T-helper 2 cell treated with Interferon-gamma antibody and Interleukin-4, amounts not matched to agents 100 ng/mL and 5 ng/mL, for 36 hours (primary cell): ENCODE measurements at regions not wholly inside any gene's neighbourhood (a gene's known extent, or its start where the extent isn't known, plus 50 kb on each side); places are given as distances from the start of the nearest gene placed in this dataset.

Source experiments
- intact Hi-C: fragments of 100-400 bp; cut with micrococcal nuclease; formaldehyde crosslinking; loops from one replicate; pipeline ENCODE4 v1.15.1; 2023

DNA sequence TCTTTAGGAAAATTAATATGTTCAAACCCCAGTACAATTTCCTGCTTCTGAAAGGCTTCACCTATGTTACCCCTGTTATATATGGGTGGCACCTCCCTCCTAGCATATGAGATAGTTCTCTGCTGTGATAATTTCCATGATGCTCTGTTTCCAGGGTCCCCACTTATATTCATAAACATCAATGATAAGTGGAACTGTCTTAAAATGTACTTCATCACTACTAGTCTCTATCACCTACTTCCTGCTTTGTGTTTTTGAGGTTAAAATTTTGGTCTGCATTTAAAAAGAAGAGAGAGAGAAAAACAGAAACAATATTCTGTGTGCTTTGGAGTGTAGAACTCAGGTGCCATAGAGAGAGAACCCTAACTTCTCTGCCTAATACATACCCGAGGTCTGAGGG lies 234.7 kb downstream of the HTR1A start:
- intact Hi-C loops, result loop anchor here (5.0 kb wide), 1 partner anchor 35 kb away; no protein-coding TSS in a partner anchor

GRCh38 chr5:63726496-63726895 lies 235.7 kb downstream of the HTR1A start:
- intact Hi-C loops, result loop anchor here (5.0 kb wide), 1 partner anchor 36 kb away; no protein-coding TSS in a partner anchor

DNA sequence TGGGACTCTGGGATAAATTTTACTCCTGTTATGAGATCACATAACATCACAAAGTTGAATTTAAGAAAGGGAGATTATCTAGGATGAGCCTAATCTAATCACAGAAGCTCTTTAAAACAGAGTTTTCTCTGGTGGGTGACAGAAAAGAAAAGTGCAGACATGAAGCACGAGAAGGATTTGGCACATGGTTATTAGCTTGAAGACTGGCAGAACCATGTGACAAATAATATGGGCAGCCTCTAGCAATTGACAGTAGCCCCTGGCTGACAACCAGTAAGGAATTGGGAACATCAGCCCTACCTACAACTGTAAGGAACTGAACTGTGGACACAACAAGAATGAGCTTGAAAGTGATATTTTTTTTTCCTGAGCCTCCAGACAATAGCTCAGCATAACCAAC lies 243.1 kb downstream of the HTR1A start:
- intact Hi-C loops, result no loop called here

GRCh38 chr5:63700241-63700640 lies 262.0 kb downstream of the HTR1A start:
- intact Hi-C loops, result no loop called here

DNA sequence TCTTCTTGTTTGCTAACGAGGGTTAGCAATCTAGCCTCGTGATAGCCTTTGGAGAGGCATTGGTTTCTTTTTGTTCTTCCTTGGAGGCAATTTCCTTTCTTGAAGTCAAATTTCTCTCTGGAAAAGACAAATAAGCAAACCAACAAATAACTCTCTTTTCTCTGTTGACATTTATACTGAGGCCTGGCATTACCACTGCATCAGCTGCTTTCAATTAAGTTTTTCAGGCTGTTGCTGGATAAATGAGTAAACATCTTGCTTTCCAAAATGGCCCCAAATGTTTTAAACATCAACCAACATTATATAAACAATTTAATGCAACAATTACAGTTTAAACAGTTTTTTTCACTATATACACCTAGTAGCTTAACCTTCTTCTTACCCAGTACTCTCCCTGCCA lies 264.4 kb downstream of the HTR1A start:
- intact Hi-C loops, result no loop called here

DNA sequence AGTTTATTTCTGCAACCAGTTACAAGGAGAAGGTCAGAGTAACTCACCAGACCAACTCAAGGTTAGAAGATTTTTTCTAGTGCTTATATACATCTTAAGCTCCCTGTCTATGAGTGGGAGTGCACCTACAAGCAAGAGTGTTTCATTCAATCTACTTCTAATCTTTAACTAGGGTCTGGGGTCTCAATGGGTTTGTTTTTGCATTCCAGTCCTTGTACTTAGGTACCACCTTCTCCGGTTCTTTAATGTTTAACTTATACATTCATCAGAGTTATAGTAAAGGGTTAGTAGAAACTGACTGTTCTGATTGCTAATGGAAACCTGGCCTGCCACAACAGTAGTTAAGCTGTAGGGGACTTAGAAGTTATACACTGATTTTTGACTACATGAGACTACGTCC lies 271.7 kb downstream of the HTR1A start:
- intact Hi-C loops, result no loop called here

GRCh38 chr5:63687854-63688516 lies 274.3 kb downstream of the HTR1A start:
- intact Hi-C loops, result loop anchor here (1.0 kb wide), 1 partner anchor 26 kb away; no protein-coding TSS in a partner anchor

DNA sequence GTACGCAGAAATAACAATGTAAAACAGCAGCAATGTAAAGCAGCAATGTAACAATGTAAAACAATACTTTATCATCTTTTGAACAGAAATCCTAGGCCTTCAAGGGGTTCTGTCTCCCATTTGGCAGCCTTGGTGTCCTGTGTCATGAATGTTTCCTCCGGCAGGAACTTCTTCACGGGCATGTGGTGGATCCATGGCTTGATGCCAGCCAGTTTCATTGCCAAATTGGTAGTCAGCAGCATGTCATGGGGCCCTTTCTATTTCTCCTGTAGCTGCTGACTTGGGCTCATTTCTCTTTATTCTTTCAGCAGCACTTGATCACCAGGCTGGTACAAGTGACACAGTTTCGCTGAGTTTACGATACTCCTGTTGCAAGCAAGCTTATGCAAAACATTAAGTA lies 275.3 kb downstream of the HTR1A start:
- intact Hi-C loops, result no loop called here

GRCh38 chr5:63686181-63686580 lies 276.1 kb downstream of the HTR1A start:
- intact Hi-C loops, result no loop called here

- intact Hi-C loops, result no loop called here
Observed at GRCh38 chr5:63685454-63685853, 276.8 kb downstream of the HTR1A start.

GRCh38 chr5:63674881-63675280 lies 287.4 kb downstream of the HTR1A start:
- intact Hi-C loops, result no loop called here

- intact Hi-C loops, result no loop called here
Observed at GRCh38 chr5:63655043-63655442, 307.2 kb downstream of the HTR1A start.

- intact Hi-C loops, result no loop called here
Observed at GRCh38 chr5:63650581-63650980, 311.7 kb downstream of the HTR1A start.

- intact Hi-C loops, result no loop called here
Observed at GRCh38 chr5:63648376-63648775, 313.9 kb downstream of the HTR1A start.

- intact Hi-C loops, result no loop called here
Observed at GRCh38 chr5:63629951-63630630, 332.2 kb downstream of the HTR1A start.

DNA sequence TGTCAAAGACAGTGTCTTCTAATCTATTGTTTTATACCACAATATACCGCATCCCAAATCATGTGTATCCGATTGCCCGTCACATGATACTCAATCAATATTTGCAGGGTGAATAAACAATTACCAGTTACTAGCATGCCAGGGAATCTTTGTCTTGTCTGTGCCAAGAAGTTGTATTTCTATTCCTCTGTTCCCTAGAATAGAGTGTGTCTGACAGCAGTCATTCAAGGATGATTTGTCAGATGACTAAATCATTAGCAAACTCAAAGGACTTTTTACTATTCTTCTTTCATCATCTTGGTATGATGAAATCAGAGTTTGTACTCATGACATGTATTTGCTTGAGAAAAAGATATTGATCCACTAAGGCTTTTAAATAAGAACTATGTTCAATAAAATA lies 348.8 kb downstream of the HTR1A start:
- intact Hi-C loops, result no loop called here

- intact Hi-C loops, result no loop called here
Observed at GRCh38 chr5:63603996-63604395, 358.2 kb downstream of the HTR1A start.

GRCh38 chr5:63602971-63603370 lies 359.3 kb downstream of the HTR1A start:
- intact Hi-C loops, result no loop called here

DNA sequence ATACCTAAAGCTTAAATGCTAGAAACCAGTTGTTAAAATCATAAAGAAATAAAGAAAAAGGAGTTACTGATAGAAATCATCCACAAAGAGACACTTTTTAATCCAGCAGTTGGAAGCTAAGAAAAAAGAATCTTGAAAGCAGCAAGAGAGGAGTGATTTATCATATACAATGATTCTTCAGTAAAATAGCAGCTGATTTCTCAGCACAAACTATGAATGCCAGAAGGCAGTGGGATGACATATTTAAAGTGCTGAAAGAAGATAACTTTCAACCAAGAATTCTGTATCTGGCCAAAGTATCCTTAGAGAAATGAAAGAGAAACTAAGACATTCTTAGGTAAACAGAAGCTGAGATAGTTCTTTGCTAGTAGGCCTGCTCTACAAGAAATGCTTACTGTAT lies 366.0 kb downstream of the HTR1A start:
- intact Hi-C loops, result no loop called here

- intact Hi-C loops, result no loop called here
Observed at GRCh38 chr5:63573380-63573779, 388.9 kb downstream of the HTR1A start.

- intact Hi-C loops, result no loop called here
Observed at GRCh38 chr5:63572740-63573139, 389.5 kb downstream of the HTR1A start.

DNA sequence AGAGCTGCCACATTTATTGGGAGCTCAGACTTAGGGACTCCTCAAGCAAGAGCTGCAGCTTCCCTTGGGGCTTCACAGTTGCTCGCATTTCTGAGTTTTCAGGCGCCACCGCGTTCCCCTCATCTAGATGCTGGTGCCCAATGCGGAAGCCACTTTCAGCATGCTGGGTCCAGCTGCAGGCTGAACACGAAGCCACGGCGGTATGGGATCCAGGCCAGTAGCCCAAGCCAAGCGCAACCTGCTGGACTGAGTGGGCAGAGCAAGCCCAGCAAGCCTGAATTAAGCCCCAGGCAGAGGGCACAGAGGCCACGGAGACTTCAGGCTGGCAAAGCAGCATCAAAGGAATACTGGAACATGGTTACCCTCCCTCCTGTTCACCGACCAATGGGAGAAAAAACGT lies 391.5 kb downstream of the HTR1A start:
- intact Hi-C loops, result no loop called here

GRCh38 chr5:63564789-63565188 lies 397.5 kb downstream of the HTR1A start:
- intact Hi-C loops, result no loop called here
